Hematopoietic multipotent progenitor cell treated with erythropoietin and hydrocortisone succinate and interleukin-3 and kit ligand, for 6 days (in vitro differentiated cells): ENCODE measurements at regions not wholly inside any gene's neighbourhood (a gene's known extent, or its start where the extent isn't known, plus 50 kb on each side); places are given as distances from the start of the nearest gene placed in this dataset.
"Not testable (repeated sequence)": the region's sequence is repeated elsewhere in the genome, so short reads cannot be mapped to it uniquely, and the experiment has no call there.

ENCODE experiments used
- DNase-seq: peaks from one replicate; pipeline ENCODE4 v3.0.0-alpha.2; 2015

GRCh38 chr1:149841597-149842238 is 57.6 kb upstream of the BOLA1 start:
- DNase-seq = not testable (repeated sequence)

GRCh38 chr1:149842458-149843064 is 56.8 kb upstream of the BOLA1 start:
- not testable (repeated sequence) for DNase-seq

GRCh38 chr1:149843431-149844041 is 55.8 kb upstream of the BOLA1 start:
- DNase-seq = peak; percentile 62

- peak; percentile 87 for DNase-seq
Measured at GRCh38 chr1:149844101-149844500, 55.3 kb upstream of the BOLA1 start.

- peak; percentile 37 for DNase-seq
Measured at GRCh38 chr1:149844650-149845255, 54.6 kb upstream of the BOLA1 start.

- DNase-seq = peak; percentile 40
Measured at GRCh38 chr1:149845416-149845815, 54.0 kb upstream of the BOLA1 start.

- DNase-seq = peak; percentile 51
Measured at GRCh38 chr1:149846042-149846441, 53.3 kb upstream of the BOLA1 start.

GRCh38 chr1:149846593-149847466 is 52.5 kb upstream of the BOLA1 start:
- peak; percentile 34 for DNase-seq

GRCh38 chr1:149848340-149849110 is 50.8 kb upstream of the BOLA1 start:
- peak; percentile 56 for DNase-seq

GRCh38 chr1:149849111-149849946 is 50.0 kb upstream of the BOLA1 start:
- DNase-seq = peak; percentile 55
